ENCODE measurements at regions not wholly inside any gene's neighbourhood (a gene's known extent, or its start where the extent isn't known, plus 50 kb on each side); places are given as distances from the start of the nearest gene placed in this dataset.
A peak's percentile ranks its signal among the peaks of the same experiment; 100 is the strongest.

DNA sequence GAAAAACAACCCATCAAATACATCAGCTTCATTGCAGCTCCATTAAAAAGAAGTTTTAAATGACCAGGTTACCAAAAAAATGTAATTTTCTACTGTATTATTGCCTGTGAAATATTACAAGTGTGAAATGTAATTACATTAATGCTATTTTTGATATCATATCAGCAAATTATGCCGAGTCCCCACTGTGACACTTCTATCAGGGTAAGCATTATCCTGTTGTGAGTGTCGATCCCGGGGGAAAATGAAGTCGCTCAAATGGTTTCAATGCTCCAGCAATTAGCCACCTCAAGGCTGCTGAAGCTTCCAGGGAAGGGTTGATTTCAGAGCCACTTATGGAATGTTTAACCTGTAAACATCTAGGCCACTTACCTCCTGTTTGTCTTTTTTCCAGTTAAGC, 70.4 kb downstream of the RCN1 start:
- no peak for DNase-seq (ENCODE audit: low read depth in 3 of 3)

DNA sequence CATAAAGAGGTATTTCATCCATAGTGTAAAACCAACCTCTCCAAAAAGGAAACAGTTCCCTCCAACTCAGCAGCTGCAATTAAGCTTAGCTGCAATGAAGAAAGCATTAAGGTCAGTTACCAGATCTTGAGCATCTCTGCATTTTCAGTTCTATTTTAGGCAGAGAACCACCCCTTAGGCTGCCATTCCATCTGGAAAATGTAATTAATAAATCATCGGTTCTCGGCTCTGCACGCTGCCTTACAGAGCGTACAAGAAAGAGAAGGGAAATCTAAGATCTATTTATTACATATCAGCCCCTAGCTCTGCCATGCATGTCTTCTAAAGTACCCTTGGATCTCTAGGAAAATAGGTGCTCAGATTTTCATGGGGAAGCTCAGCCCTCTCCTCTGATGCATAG, 71.5 kb downstream of the RCN1 start:
- no peak for DNase-seq (ENCODE audit: low read depth in 3 of 3)

DNA sequence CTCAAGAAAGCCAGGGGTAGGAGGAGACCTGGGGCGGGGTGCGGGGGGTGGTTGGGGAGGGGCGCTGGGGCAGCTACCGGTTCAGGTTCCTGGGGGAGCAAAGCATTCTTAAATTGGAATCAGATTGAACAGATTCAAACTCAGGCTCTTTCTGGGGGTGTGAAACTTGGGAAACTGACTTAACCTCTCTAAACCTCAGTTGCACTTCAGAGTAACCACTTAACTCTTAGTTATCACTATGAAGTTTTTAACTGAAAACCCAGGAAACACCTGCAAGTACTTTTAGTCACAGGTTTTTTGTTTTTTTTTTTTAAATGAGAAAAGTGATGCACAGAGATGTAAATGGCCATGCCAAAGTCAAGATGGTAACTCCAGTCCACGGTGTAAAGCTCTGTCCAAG, 72.0 kb downstream of the RCN1 start:
- DNase-seq (ENCODE audit: low read depth in 3 of 3), result no peak

DNA sequence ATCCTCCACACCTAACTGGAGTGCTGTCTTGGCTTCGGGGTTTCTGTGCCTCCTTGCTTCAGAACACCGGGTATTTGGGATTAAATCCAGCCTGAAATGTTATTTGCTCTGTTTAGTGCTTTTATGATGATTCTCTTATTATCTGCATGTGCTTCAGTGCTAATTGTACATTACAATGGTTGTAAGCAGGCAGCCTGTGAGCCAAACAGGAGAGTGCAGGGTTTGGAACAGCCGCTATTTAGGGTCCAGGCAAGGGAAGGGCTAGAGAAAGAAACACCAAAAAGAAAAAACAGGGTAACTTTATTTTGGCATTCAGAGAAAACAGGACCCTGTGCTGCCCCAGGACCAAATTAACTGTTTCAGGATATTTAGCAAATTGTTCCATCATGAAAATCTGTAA, 72.7 kb downstream of the RCN1 start:
- no peak for DNase-seq (ENCODE audit: low read depth in 3 of 3)

DNA sequence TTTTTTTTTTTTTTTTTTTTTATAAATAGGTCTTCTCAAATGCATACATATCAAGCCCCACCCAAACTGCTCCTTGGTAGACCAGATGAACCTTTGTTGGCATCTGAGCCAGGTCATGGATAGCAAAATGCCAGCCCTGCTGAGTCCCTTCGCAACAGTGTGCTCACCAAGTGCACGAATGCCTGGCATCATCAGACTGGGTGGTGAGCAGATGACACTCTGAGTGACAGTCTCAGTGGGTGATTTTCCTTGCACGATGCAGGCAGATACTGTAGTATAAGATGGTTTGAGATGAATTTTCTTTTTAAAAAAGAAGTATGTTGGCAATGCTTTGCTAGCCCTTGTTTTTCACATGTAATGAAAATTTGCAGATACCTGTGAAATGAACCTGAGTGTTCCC, 74.0 kb downstream of the RCN1 start:
- no peak for DNase-seq (ENCODE audit: low read depth in 3 of 3)

DNA sequence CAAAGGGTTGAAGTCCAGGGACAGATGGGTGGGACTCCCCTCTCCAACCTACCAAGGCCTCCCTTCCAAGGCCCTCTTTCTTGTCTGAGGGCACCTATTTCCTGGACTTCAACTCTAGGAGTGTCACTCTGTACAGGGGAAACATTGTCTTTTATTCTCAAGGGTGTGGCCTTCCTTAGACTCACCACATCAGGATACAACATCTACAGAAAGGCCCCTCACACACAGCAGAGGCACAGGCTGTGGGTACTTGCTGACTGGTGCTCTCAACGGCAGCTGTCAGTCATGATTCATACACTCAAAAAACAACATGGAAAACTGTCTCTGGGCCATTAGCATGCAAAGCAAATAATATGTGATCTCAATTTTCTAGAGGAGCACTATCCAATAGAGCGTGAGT, 78.0 kb downstream of the RCN1 start:
- DNase-seq (ENCODE audit: low read depth in 3 of 3), result no peak

DNA sequence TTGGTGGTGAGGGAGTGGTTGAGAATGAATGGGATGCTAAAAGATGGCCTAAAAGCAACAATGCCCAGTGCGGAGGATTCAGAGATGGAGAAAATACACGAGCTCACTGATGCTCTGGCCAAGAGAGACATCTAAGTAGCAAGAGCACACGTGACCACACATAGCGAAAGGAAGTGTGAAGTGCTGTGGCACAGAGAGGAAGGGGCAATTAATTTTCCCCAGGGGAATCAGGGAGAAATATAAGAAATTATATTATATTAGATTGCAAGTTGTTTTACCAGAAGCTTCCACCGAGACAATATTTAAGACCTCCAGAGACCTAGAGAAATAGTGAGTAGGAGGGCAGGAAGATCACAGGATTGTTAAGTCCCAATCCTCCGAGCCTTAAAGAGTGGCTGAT, 80.6 kb downstream of the RCN1 start:
- DNase-seq (ENCODE audit: low read depth in 3 of 3), result no peak

DNA sequence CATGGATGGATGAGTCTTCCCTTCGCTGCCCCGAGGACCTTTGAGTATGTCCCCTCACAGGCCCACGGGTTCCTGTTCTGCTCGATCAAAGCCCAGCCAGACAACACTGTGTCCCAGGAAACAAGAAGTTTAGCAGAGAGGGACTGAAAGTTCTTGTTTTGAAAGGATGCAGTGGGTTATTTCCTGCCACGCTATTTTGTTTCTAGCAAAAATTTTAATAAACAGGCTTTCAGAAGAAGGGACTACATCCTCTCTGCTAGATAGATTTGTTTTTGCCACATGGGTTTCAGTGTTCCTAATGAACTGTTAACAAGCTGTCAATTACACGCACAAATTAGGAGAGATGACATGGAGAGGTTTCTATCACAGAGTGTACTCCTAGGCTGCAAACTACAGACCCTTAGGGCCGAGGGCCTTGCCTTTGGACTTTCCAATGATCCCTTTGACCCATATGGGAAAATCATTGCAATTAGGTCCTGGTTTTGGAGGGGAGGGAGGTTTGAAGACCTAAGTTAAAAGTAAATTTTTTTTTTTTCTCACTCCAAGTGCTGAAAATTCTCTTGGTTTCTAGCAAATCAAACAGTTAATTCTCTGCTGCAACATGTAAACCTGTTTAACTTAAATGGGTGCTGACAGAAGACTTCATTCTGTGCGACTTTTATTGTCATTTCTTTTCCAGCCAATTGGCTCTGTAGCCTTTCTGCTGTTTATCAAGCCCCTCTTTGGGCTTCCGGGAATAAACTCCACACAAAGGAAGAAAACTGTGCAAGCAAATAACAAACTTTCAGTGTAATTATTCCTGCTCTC, 81.4 kb downstream of the RCN1 start:
- DNase-seq (ENCODE audit: low read depth in 3 of 3), result no peak

DNA sequence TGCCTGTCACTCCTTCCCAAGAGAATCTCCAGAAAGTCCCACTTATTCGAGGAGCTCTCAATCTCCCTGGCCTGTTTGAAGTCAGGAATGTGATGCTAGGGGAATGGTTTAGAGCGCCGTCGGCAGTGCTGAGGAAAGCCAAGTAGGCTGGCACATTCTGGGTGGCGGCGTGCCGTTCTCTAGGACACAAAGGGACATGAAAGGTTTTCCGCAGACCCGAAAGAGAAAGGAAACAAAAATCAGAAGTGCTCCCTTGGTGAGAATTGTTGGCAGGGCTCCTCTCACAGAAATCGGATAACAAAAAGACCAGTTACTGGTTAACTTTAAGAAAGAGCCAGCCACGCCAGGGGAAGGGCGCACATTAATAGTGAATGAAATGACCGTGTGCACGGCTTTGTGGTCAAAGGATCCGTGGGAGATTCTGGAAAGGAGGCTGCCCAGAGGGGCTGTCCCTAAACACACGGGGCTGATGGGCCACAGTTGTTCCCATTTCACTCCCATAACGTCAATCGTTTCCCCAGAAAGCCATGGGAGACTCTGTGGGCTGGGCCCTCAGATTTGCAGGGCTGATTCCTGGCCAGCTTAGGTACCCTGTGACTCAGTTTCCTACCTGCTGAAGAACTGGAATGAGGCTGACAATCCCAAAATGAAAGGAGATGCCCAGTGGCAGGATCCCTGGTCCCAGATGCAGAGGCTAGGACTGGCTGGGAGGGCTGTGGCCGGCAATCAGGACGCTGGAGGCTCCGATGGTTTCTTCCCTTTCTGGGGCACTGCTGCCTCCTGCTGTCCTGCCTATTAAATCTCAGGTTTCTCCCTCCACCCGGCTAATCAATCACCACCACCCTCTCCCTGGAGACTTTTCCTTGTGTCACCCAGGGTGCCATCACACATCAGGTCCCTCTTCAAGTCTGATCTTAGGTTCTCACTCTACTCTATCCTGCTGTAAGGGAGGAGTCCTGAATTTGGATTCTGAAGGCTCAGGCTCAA, 82.3 kb downstream of the RCN1 start:
- peak in 1 of 3 donors; percentile 16 for DNase-seq (ENCODE audit: low read depth in 3 of 3)

DNA sequence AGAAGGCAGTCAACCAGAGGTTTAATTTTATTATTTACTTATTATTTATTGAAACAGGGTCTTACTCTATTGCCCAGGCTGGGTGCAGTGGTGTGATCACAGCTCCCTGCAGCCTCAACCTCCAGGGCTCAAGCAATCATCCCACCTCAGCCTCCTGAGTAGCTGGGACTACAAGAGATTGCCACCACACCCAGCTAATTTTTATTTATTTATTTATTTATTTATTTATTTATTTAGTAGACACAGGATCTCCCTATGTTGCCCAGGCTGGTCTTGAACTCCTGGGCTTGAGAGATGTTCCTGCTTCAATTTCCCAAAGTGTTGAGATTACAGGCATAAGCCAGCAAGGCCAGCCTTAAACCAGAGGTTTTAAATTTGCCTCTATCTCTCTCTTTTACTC, 83.1 kb downstream of the RCN1 start:
- DNase-seq (ENCODE audit: low read depth in 3 of 3), result no peak

DNA sequence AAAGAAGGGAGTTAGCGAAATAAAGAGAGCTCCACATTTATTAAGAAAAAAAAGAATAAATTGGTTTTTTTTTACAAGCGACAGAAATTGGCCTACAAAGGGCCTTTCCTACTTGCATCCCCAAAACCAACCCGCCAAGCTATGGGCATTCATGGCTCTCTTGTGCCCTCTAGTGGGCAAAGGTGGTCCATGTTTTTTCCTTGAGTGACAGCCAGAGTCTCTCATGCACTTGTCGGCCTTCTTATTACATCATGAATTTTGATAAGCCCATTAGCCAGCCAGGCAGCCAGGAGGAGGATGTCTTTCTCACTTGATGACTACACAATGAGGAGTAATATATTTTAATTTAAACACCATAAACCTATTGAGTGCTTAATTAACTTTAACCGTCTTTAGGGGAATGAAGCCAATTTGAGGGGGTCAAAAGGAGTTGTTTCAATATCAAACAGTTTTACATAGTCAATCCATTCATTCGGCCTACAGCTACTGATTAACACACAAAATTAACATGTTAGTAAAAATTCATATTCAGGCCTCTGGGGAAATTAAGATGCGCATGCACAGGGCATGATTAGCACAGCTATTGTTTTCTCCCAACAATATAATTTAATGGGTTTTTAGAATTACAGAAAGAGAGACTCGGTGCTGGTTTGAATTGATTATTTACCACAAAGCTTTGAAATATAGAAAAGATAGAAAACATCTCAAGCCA, 85.5 kb downstream of the RCN1 start:
- DNase-seq (ENCODE audit: low read depth in 3 of 3), result peak; percentile 58 to 71 (median 66)

DNA sequence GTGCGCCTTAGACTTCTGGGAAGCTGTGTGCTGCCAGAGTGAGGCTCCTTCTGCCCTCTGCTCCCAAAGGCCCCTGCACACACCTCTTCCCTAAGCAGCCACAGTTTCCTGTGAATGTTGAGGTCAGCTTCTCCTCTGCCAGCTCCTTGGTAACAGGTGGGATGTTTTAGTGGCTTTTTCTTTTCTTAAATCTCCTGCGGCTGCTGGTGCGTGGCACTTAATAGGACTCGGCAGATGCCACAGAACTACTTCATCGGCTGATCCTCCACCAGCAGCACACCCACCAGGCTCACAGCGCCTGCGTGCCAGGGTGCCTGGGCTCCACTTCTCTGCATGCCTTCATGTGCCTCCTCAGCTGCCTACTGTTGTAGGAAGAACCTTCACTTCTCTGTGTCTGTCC, 87.8 kb downstream of the RCN1 start:
- no peak for DNase-seq (ENCODE audit: low read depth in 3 of 3)

DNA sequence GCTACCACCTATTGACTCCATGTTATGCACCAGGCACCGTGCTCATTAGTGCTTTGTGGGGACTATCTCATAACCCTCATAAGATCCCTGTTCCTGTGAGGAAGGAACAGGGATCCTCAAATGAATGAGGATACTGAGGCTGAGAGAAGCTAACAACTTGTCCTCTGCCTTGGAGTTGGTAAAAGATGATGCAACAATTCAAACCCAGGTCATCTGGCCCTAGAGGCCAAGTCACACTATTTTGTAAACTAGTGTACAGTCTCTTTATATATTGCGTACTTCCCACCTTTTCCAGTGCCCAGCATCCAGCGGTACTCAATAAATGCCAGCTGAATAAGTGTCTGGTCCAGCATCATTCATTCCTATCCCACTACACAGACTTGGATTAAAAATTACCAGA, 92.6 kb downstream of the RCN1 start:
- DNase-seq (ENCODE audit: low read depth in 3 of 3), result no peak

DNA sequence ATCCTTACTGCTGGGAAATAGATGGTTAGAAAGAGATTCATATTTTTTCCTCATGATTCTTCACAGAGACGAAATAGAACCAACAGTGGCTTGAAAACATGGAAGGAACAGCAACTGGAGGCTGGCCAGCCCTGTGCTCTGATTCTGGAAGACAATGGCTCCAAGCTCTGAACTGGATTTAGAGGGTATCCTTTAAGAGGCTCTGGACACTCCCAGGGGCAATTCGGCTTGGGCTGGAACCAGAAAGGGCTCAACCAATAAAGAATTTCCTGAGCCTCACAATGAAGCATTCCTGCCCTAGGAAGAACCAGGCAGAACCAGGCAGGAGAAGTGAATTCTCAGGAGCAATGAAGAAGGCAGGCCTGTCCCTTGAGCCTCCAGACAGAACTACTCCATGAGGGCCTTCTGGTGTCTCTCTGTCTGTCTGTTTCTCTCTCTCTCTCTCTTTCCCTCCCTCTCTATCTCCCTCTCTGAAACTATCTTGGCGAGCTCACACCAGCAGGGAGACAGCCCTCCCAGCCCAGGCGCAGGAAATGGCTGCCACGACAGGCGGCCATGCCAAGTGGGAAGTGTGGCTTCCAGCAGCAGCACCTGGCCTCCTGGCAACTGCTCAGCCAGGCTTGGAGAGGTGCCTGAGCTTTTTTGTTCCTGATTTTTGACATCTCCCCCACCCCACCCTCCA, 93.3 kb downstream of the RCN1 start:
- DNase-seq (ENCODE audit: low read depth in 3 of 3), result no peak

DNA sequence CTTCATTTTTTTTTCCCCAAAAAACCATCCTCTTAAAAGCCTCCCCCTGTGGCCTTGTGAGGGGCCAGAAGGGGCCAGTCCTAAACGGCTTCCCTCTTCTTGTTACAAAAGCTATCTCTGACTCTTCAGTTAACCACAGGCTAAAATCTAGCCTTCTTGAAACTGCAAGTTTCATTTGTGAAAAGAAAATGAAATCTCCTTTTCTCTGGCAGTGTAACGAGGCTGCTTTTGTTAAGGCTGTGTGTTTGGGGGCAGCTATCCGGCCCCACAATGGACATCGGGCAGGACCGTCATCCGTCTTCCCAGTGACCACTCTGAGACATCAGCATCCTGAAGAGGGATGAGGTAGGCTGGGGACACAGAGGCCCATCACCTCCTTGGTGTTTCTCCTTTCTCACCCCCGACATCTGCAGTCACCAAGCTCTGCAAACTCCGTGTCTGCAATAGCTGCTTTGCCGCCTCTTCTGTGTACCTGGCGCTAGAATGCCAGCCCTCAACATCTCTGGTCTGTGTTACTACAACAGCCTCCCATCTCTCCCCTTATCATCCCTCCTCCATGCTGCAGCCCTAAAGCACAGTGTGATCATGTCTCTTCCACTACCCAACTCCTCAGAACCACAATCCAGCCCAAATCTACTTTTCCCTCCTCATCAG, 94.0 kb downstream of the RCN1 start:
- DNase-seq (ENCODE audit: low read depth in 3 of 3), result no peak

DNA sequence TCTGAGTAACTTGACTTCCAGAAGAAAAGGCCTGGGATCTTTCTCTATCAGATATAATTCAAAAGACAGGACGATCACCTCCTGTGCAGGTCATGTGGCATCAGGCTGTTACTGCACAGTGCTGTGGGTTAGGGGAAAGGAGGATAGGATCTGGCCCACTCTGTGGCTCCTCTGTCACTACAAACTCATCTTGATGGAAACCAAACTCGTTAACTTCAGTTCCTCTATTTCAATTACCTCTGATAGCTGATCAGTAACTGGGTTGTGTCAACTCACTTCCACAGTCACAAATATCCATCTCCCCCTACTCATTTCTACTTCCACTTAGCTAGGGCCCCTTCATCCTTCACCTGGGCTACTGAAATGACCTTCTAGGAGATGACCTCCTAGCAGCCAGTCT, 95.2 kb downstream of the RCN1 start:
- no peak for DNase-seq (ENCODE audit: low read depth in 3 of 3)

DNA sequence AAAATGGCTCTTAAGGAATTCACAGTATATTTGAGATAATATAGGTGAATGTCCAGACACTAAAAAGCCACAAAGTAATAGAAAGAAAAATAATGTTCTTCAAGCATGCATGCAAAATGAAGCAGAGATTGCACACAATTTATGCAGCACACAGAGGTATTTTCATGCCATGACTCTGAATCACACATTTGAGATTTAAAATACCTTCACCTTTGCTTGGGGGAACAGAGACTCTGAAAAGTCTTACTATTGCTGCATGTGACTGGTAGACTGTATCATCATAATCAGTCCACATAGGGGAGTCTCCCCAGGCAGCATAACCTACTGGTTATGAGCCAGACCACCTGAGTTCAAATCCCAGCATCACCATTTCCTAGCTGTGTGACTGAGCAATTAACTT, 96.2 kb downstream of the RCN1 start:
- no peak for DNase-seq (ENCODE audit: low read depth in 3 of 3)

DNA sequence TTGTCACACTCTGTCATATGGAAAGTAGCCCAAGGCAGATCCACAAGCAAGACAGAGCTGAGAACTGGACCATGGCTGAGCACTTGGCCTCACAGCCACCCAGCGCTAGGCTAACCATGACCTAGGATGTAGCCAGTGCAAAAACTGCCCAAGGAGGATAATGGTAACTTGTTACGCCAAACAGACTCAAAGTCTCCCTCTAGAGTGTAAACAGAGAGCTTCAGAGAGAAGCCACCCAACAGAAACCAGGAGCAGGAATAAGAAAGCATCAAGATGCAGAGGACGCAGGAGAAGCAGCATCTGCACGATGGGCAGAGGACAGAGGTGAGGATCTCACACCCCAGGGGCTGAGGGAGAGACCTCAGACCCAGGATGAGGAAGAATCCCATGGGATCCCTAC, 97.9 kb downstream of the RCN1 start:
- no peak for DNase-seq (ENCODE audit: low read depth in 3 of 3)

DNA sequence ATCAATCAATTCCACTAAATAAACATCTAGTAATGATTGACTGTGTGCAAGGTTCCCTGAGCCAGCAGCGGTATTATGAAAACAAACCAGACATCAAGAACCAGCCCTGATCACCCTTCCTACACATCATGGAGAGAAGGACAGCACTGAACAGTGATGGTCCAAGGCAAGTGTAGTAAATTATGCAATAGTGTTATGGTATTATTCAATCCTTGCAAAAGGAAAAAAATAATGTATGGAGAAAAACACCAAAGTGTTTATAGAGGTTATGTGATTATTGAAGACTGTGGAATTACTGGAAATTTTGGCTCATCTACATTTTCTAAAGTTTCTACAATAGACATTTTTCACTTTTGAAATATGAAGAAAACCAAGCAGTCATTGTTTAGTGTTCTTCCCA, 105.3 kb downstream of the RCN1 start:
- DNase-seq (ENCODE audit: low read depth in 3 of 3), result no peak

DNA sequence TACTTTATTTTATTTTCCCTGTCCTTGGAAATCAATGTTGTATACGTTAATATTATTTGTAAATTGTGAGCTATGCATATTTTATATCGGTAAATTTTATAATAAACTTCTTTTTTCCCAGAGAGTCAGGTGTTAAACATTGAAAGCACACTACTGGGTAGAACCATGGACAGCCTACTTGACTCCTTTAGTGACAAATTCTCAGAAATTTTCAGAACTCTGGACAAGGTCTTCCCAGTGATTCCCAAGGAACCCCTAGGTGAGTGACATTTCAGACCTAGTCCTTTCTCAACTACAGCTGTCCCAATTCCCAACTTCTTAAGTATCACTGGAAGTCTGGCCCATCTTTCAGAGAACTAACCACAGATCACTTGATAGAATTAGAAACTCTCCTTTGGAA, 107.2 kb downstream of the RCN1 start:
- DNase-seq (ENCODE audit: low read depth in 3 of 3), result no peak

DNA sequence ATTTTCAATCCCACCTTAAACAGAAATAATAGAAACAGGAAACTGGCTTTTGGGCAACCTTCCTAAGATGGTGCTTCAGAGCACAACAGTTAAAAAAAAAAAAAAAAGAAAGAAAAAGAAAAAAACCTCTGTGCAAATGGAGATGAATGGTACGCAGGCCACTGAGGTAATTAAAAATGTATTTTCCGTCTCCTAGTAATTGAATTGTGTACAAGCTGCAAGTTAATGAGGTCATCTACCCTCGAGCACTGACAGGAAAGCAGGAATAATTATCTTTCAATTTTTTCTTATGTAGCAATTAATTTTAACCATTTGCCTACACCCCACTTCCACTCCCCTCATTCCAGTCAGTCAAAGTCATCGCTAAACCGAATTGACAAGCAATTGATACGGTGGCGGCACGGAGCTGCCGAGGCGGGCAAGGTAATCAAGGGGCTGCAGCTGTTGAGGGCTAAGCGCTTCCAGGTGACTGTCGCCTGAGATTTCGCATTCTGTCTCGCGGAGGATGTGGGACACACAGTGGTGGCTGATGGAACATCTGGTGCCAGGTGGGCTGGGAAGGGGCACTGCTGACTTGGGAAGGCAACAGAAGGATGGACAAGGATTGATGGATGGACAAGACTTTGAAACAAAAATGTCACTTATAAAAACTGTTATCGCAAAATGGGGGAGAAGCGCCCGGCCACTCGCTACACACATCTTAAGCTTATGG, 109.4 kb downstream of the RCN1 start:
- DNase-seq (ENCODE audit: low read depth in 3 of 3), result no peak

All from stimulated activated CD4-positive, alpha-beta T cell treated with anti-CD3 and anti-CD28 coated beads, TNF-alpha, amount 100 ng/mL, for 48 hours (primary cell).